HUES64 (cell line): ENCODE measurements at regions not wholly inside any gene's neighbourhood (a gene's known extent, or its start where the extent isn't known, plus 50 kb on each side); places are given as distances from the start of the nearest gene placed in this dataset.

Experiments used
- H3K27ac ChIP-seq: 2 replicates; pipeline ENCODE4 v1.7.0; 2013; ENCODE audit warnings: low read depth, low read length, inconsistent platforms
- H3K27me3 ChIP-seq: 2 replicates; pipeline ENCODE4 v1.6.1; 2013; ENCODE audit warnings: mild to moderate bottlenecking, low read length; ENCODE audit not compliant: insufficient read depth
- H3K36me3 ChIP-seq: 2 replicates; pipeline ENCODE4 v1.6.1; 2013; ENCODE audit warnings: mild to moderate bottlenecking, low read length; ENCODE audit not compliant: insufficient read depth
- H3K4me1 ChIP-seq: 2 replicates; pipeline ENCODE4 v1.6.1; 2013; ENCODE audit warnings: mild to moderate bottlenecking, low read length, moderate library complexity; ENCODE audit not compliant: insufficient read depth
- H3K4me3 ChIP-seq: 2 replicates; pipeline ENCODE4 v1.5.1; 2013; ENCODE audit warnings: mild to moderate bottlenecking, low read length, moderate library complexity
- H3K9ac ChIP-seq: 2 replicates; pipeline ENCODE4 v1.6.1; 2013; ENCODE audit warnings: mild to moderate bottlenecking, low read depth, low read length
- H3K9me3 ChIP-seq: 2 replicates; pipeline ENCODE4 v1.6.1; 2013; ENCODE audit warnings: low read depth, low read length; ENCODE audit not compliant: insufficient read depth
- WGBS: fragments of 150-250, 120-280 bp; methylation state at CpG from one replicate; pipeline ENCODE4 v1.1.7; 2013; ENCODE audit warnings: missing lambda C conversion rate; 5-methylcytosine and 5-hydroxymethylcytosine counted together

DNA sequence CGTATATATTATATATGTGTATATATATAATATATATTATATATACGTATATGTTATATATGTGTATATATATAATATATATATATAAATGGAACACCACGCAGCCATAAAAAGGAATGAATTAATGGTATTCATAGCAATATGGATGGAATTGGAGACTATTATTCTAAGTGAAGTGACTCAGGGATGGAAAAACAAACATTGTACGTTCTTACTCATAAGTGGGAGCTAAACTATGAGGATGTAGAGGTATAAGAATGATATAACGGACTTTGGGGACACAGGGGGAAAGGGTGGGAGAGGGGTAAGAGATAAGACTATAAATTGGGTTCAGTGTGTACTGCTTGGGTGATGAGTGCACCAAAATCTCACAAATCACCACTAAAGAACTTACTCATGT is 1388.9 kb downstream of the C4orf33 start:
- Histone ChIP-seq H3K27me3 (no peaks in the 10 kb centered on the region), H3K27ac (no peak overlapping the region), H3K9me3 (no peaks in the 10 kb centered on the region), H3K9ac (no peak overlapping the region), H3K4me1 (no peaks in the 10 kb centered on the region), H3K36me3 (no peaks in the 10 kb centered on the region), H3K4me3 (no peak overlapping the region)
- WGBS: 97% methylated on average over 3 of the region's 5 CpGs

DNA sequence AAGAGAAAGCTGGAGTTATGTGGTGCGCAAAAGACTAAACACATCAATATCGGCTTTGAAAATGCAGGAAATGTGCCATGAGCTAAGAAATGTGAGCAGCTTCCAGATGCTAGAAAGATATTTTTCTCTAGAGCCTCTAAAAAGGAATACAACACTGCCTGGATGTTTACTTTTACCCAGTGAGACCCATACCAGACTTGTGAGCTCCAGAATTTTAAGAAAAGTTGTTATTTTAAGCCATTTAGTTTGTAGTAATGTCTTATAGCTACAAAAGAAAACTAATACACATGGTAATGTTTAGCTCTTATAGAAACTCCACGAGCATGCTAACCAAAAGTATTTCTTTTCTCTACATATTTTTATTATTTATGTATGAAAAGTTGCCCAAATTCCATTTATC is 1389.4 kb downstream of the C4orf33 start:
- Histone ChIP-seq H3K4me1 (no peaks in the 10 kb centered on the region), H3K27me3 (no peaks in the 10 kb centered on the region), H3K9me3 (no peaks in the 10 kb centered on the region), H3K36me3 (no peaks in the 10 kb centered on the region), H3K4me3 (no peak overlapping the region), H3K27ac (no peak overlapping the region), H3K9ac (no peak overlapping the region)
- WGBS: 97% methylated on average over 2 of the region's 3 CpGs

DNA sequence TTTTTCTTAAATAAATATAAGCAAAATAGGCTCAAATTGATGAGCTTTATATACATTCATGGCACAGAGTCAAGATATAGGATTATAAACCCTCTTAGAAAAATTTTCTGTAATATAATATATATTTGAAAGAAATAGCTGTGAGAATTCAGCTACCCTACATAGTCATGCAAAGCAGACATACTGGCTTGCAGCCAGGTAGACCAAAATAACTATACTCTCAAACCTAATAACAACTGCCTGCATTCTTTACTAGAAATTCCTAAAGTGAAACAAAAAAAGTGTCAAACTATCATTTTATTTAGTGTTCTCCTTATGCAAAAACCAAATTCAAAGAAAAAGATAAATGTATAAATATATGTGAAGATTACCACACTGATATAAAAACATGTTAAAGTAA is 1390.2 kb downstream of the C4orf33 start:
- Histone ChIP-seq H3K9me3 (peaks cover 3% of the 10 kb centered on the region), H3K36me3 (no peaks in the 10 kb centered on the region), H3K27ac (no peak overlapping the region), H3K9ac (no peak overlapping the region), H3K27me3 (no peaks in the 10 kb centered on the region), H3K4me3 (no peak overlapping the region), H3K4me1 (no peaks in the 10 kb centered on the region)

DNA sequence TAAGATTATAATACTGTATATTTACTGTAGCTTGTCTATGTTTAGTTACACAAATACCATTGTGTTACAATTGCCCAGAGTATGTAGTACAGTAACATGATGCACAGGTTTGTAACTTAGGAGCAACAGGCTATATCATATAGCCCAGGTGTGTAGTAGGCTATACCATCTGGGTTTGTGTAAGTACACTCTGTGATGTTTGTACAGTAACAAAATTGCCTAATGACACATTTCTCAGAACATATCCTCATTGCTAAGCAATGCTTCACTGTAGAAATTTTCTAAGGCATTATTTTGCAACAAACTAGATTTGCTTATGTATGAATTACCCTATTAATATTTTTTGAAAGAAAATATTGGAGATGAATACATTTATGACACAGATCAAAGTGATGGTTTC is 1390.9 kb downstream of the C4orf33 start:
- no peak overlapping the region for H3K27ac ChIP-seq
- H3K4me1 ChIP-seq: no peaks in the 10 kb centered on the region
- H3K9me3 ChIP-seq: peaks cover 6% of the 10 kb centered on the region
- no peaks in the 10 kb centered on the region for H3K27me3 ChIP-seq
- no peak overlapping the region for H3K4me3 ChIP-seq
- H3K36me3 ChIP-seq: no peaks in the 10 kb centered on the region
- no peak overlapping the region for H3K9ac ChIP-seq

DNA sequence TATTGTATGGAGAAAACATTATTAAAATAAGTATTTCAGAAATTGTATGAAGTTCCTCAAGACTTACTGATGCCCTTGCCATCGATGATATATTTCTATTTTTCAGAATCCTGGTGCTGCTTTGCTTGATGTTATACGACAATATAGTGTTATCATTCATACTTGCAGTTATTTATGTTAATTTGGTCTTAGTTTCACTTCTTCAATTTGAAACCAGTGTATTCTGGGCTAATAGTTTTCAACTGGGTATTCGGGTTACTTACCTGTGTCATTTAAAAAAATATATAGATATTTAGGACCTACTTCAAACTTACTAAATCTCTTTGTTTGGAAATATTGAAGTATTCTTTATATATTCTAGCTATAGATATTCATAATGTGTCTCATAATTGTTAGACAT is 1414.7 kb downstream of the C4orf33 start:
- Histone ChIP-seq H3K4me3 (no peak overlapping the region), H3K9me3 (no peaks in the 10 kb centered on the region), H3K9ac (no peak overlapping the region), H3K36me3 (no peaks in the 10 kb centered on the region), H3K4me1 (no peaks in the 10 kb centered on the region), H3K27me3 (no peaks in the 10 kb centered on the region), H3K27ac (no peak overlapping the region)
- WGBS: 80% methylated on average over 1 of the region's 3 CpGs

DNA sequence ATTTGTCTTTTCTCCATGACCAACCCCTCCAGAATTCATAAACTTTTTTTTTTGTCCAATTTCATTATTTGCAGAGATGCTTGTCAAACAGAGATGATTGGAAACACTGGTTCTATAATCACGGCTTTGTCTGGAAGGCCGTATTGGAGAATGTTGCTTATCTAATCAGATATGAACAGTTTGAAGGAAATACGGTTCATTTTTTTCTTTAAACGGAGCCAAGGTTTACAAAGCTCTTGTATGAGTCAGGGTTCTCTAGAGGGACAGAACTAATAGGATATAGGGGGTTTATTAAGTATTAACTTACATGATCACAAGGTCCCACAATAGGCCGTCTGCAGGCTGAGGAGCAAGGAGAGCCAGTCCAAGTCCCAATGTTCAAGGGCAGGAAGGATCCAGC is 1415.8 kb downstream of the C4orf33 start:
- Histone ChIP-seq H3K4me3 (no peak overlapping the region), H3K27me3 (no peaks in the 10 kb centered on the region), H3K27ac (no peak overlapping the region), H3K9me3 (no peaks in the 10 kb centered on the region), H3K9ac (no peak overlapping the region), H3K36me3 (no peaks in the 10 kb centered on the region), H3K4me1 (no peaks in the 10 kb centered on the region)
- WGBS: 96% methylated on average over 5 of the region's 5 CpGs

DNA sequence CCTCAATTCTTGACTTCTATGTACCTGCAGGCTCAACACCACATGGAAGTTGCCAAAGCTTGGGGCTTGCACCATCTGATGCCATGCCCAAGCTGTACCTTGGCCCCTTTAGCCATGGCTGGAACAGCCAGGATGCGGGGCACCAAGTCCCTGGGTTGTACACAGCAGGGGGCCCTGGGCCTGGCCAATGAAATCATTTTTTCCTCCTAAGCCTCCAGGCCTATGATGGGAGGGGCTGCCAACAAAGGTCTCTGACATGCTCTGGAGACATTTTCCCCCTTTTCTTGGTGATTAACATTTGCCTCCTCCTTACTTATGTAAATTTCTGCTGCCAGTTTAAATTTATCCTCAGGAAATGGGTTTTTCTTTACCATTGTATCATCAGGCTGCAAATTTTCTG is 1428.1 kb downstream of the C4orf33 start:
- Histone ChIP-seq H3K9me3 (peaks cover 21% of the 10 kb centered on the region), H3K4me1 (no peaks in the 10 kb centered on the region), H3K36me3 (no peaks in the 10 kb centered on the region), H3K9ac (no peak overlapping the region), H3K27me3 (no peaks in the 10 kb centered on the region), H3K4me3 (no peak overlapping the region), H3K27ac (no peak overlapping the region)
- 97% methylated on average over 1 of the region's 1 CpG for WGBS

DNA sequence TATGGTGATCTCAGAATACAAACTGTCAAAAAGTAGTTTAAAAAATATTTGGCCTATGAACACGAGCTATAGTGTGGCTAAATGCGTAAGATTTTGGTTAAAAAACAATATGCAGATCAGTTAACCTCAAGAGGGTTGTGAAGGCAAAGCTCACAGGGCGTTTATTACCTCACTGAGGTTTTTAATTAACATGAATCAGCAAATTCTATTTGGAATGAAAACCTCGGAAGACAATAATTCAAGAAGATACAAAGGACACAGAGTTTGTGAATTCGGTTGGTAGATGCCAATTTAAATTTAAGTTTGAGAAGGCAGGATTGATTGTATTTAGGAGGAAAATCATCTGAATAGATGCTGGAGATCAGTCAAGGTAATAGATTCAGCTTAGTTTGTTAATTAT is 1434.6 kb downstream of the C4orf33 start:
- H3K36me3 ChIP-seq: no peaks in the 10 kb centered on the region
- no peak overlapping the region for H3K9ac ChIP-seq
- WGBS: 93% methylated on average over 5 of the region's 5 CpGs
- H3K27ac ChIP-seq: no peak overlapping the region
- no peaks in the 10 kb centered on the region for H3K27me3 ChIP-seq
- no peaks in the 10 kb centered on the region for H3K4me1 ChIP-seq
- no peaks in the 10 kb centered on the region for H3K9me3 ChIP-seq
- H3K4me3 ChIP-seq: no peak overlapping the region

DNA sequence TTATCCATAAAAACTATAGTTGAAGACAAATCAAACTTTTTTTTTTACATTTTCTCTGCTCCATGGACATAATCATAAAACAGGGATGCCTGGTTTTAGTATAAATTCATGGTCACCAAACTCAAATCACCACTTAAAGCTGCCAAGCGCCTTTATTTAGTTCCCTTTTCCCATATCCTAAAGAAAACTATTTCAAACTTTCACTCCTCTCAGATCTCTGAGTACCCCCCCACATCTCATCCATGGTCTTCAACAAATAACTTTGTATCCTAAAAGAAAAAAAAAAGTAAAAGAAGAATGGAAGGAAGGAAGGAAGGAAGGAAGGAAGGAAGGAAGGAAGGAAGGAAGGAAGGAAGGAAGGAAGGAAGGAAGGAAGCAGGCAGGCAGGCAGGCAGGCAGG is 1438.7 kb downstream of the C4orf33 start:
- H3K36me3 ChIP-seq: no peaks in the 10 kb centered on the region
- H3K27ac ChIP-seq: no peak overlapping the region
- H3K4me3 ChIP-seq: no peak overlapping the region
- no peaks in the 10 kb centered on the region for H3K9me3 ChIP-seq
- 83% methylated on average over 1 of the region's 1 CpG for WGBS
- no peaks in the 10 kb centered on the region for H3K27me3 ChIP-seq
- H3K4me1 ChIP-seq: no peaks in the 10 kb centered on the region
- no peak overlapping the region for H3K9ac ChIP-seq

DNA sequence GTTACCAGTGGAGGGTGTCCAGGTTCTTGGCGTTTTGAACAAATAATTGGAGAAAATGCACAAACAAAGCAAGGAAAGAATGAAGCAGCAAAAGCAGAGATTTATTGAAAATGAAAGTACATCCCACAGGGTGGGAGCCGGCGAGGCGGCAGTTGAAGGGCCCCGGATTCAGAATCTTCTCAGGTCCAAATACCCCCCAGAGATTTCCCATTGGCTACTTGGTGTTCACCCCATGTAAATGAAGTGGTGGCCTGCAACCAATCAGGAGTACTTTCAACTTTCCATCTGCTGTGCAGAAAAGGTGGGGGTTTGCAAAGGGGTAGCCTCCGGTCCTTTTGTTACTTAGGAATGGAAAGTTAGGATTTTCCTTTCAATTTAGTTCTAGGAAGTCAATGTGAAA is 1447.0 kb downstream of the C4orf33 start:
- H3K27me3 ChIP-seq: no peaks in the 10 kb centered on the region
- H3K9ac ChIP-seq: no peak overlapping the region
- H3K4me3 ChIP-seq: no peak overlapping the region
- H3K4me1 ChIP-seq: no peaks in the 10 kb centered on the region
- WGBS: 95% methylated on average over 6 of the region's 6 CpGs
- no peaks in the 10 kb centered on the region for H3K36me3 ChIP-seq
- no peaks in the 10 kb centered on the region for H3K9me3 ChIP-seq
- H3K27ac ChIP-seq: no peak overlapping the region

DNA sequence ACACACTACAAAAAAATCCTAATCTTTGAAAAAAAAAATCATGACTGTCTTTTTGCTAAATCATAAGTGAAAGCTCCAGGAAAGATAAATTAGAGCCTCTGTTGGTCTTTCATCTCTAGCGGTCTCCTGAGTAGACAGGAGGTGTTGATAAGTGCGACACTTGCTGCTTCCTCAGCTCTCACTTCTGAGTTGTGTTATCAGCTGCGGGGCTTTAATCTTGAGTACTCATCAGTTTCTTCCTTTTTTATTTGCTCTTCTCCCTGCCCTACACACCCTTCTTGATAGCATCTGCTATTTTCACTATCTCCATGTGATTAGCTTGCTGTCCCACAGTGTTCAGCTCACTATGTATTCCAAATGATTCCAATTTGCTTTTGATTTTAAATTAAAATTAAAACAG is 1449.2 kb downstream of the C4orf33 start:
- no peaks in the 10 kb centered on the region for H3K9me3 ChIP-seq
- H3K4me1 ChIP-seq: no peaks in the 10 kb centered on the region
- no peak overlapping the region for H3K9ac ChIP-seq
- 90% methylated on average over 3 of the region's 3 CpGs for WGBS
- H3K4me3 ChIP-seq: no peak overlapping the region
- no peaks in the 10 kb centered on the region for H3K36me3 ChIP-seq
- no peak overlapping the region for H3K27ac ChIP-seq
- no peaks in the 10 kb centered on the region for H3K27me3 ChIP-seq

DNA sequence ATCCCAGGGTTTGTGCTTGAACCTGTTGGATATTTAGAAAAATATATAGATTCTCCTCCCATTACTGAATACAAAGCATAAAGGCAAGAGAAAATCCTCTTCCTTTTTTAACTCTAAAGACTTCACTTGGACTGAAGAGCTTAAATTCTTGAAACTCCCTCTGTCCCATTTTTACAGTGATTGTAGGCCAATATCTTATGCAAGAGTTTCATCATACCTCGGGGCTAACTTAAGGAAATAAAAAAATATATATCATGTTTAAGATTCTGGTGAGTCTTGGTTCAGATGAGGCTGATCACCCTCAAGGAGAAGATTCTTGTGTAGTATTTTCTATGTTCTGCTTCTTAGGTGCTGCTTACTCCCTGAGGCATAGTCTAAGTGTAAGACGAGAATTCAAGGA is 1449.6 kb downstream of the C4orf33 start:
- no peak overlapping the region for H3K27ac ChIP-seq

More for the DNA sequence above, 1449.6 kb downstream of the C4orf33 start:
- Histone ChIP-seq H3K9ac (no peak overlapping the region), H3K27me3 (no peaks in the 10 kb centered on the region), H3K36me3 (no peaks in the 10 kb centered on the region), H3K4me1 (no peaks in the 10 kb centered on the region), H3K4me3 (no peak overlapping the region), H3K9me3 (no peaks in the 10 kb centered on the region)
- WGBS: 100% methylated on average over 2 of the region's 2 CpGs
